ENCODE measurements at regions not wholly inside any gene's neighbourhood (a gene's known extent, or its start where the extent isn't known, plus 50 kb on each side); places are given as distances from the start of the nearest gene placed in this dataset.

- Histone ChIP-seq H3K23ac (ENCODE audit: low read depth, low read length) (no peak overlapping the region), H3K36me3 (ENCODE audit: control insufficient read depth, insufficient read depth, low read length) (no peaks in the 10 kb centered on the region), H3K4ac (ENCODE audit: low read depth, low read length) (no peak overlapping the region), H2BK120ac (ENCODE audit: low read depth, low read length) (no peak overlapping the region), H3K9ac (ENCODE audit: low read depth, low read length) (no peak overlapping the region), H3K4me1 (ENCODE audit: control insufficient read depth, insufficient read depth, low read length) (no peaks in the 10 kb centered on the region), H3K9me3 (ENCODE audit: control insufficient read depth, insufficient read depth, low read length) (no peaks in the 10 kb centered on the region), H4K91ac (ENCODE audit: insufficient read depth, low read depth, low read length) (no peak overlapping the region), H3K79me1 (ENCODE audit: low read depth in 1 of 2, low read length in 2 of 2) (no peaks in the 10 kb centered on the region), H3K27ac (ENCODE audit: insufficient read depth, low read length) (no peak overlapping the region), H3K56ac (ENCODE audit: extremely low read depth, insufficient read depth, low read length) (no peak overlapping the region), H3K14ac (replicated peaks; ENCODE audit: low read depth, low read length) (no peak overlapping the region), H3K4me2 (ENCODE audit: low read depth, low read length) (no peak overlapping the region), H4K5ac (ENCODE audit: low read depth, low read length) (no peak overlapping the region), H2AK9ac (replicated peaks; ENCODE audit: low read depth, low read length, poor library complexity) (no peak overlapping the region), H4K20me1 (ENCODE audit: insufficient read depth, low read length) (no peaks in the 10 kb centered on the region), H3K9me1 (ENCODE audit: insufficient read depth, low read length) (no peaks in the 10 kb centered on the region), H2BK20ac (ENCODE audit: low read depth, low read length) (no peak overlapping the region), H2AK5ac (ENCODE audit: low read depth, low read length) (no peak overlapping the region), H2AFZ (replicated peaks; ENCODE audit: low read length, poor library complexity) (no peak overlapping the region), H3K4me3 (ENCODE audit: insufficient read depth, low read depth, low read length) (no peak overlapping the region), H3K18ac (ENCODE audit: low read depth, low read length) (no peak overlapping the region), H2BK15ac (ENCODE audit: low read depth, low read length) (no peak overlapping the region), H4K8ac (ENCODE audit: low read depth in 2 of 2, low read length in 2 of 2) (no peak overlapping the region), H2BK5ac (ENCODE audit: low read depth, low read length, poor library complexity, severe bottlenecking) (no peak overlapping the region), H3K27me3 (ENCODE audit: control insufficient read depth, insufficient read depth, low read length) (no peaks in the 10 kb centered on the region)
- POLR2A ChIA-PET (ENCODE audit: unreplicated experiment), result no interaction called here
- intact Hi-C loops (cut with micrococcal nuclease), result no loop called here
- TF ChIP-seq BHLHE40 (IDR thresholded peaks at IDR 0.05; ENCODE audit: low read depth, low read length) (no peak), MXI1 (IDR thresholded peaks at IDR 0.05; ENCODE audit: borderline replicate concordance, low read depth, low read length) (no peak), CEBPB (IDR thresholded peaks at IDR 0.05; ENCODE audit: low read depth, low read length) (no peak), MAZ (IDR thresholded peaks at IDR 0.05; ENCODE audit: borderline replicate concordance, low read depth, low read length) (no peak)
- no TSS peak for BruUV-seq (replicated peaks)
- CTCF ChIA-PET, result no interaction called here
- no peak for ATAC-seq (ENCODE audit: low read depth)
- dilution Hi-C loops (cut with HindIII; ENCODE audit: low sequenced_read_pairs, unreplicated experiment), result no loop called here
- no peak for DNase-seq
- in situ Hi-C loops (cut with MboI; ENCODE audit: low sequenced_read_pairs), result no loop called here
Measured at GRCh38 chr4:112055100-112055499, 90.2 kb upstream of the FAM241A start.

Measured in IMR-90 (cell line).